NT2/D1 (cell line): ENCODE measurements at regions not wholly inside any gene's neighbourhood (a gene's known extent, or its start where the extent isn't known, plus 50 kb on each side); places are given as distances from the start of the nearest gene placed in this dataset.

ENCODE experiments used
- YY1 ChIP-seq: IDR thresholded peaks from 2 replicates; pipeline ENCODE4 v1.6.1; 2011; ENCODE audit not compliant: insufficient read length, insufficient read depth
- ZNF274 ChIP-seq: IDR thresholded peaks from 2 replicates; pipeline ENCODE4 v1.6.1; 2011; ENCODE audit warnings: mild to moderate bottlenecking, low read depth, low read length

GRCh38 chr9:18422296-18423036, 51.5 kb upstream of the ADAMTSL1 start:
- TF ChIP-seq YY1, result no peak
- TF ChIP-seq ZNF274, result no peak
